Smooth muscle cell (in vitro differentiated cells): ENCODE measurements at regions not wholly inside any gene's neighbourhood (a gene's known extent, or its start where the extent isn't known, plus 50 kb on each side); places are given as distances from the start of the nearest gene placed in this dataset.

Experiments
- DNase-seq: peaks from one replicate; lab custom pipeline; 2025; ENCODE audit not compliant: unreplicated experiment; lab: John Stamatoyannopoulos, UW
- H2AFZ ChIP-seq: fragments of 200-600 bp; sonication (generic); 2 replicates; pipeline ENCODE4 v1.6.0; 2016; ENCODE audit warnings: antibody characterized with exemption, low read depth, mild to moderate bottlenecking
- H3F3A ChIP-seq: fragments of 200-600 bp; sonication (generic); 2 replicates; pipeline ENCODE4 v1.6.0; 2017; ENCODE audit warnings: antibody characterized with exemption, low read depth
- H3K27ac ChIP-seq: fragments of 200-600 bp; sonication (generic); 2 replicates; pipeline ENCODE4 v1.5.1; 2016; ENCODE audit warnings: low read depth, mild to moderate bottlenecking
- H3K27me3 ChIP-seq: fragments of 200-600 bp; sonication (generic); 2 replicates; pipeline ENCODE4 v1.6.1; 2016; ENCODE audit warnings: low read depth, mild to moderate bottlenecking
- H3K36me3 ChIP-seq: fragments of 200-600 bp; sonication (generic); 2 replicates; pipeline ENCODE4 v1.5.1; 2016; ENCODE audit warnings: low read depth
- H3K4me1 ChIP-seq: fragments of 200-600 bp; sonication (generic); 2 replicates; pipeline ENCODE4 v1.5.1; 2016; ENCODE audit warnings: low read depth
- H3K4me2 ChIP-seq: fragments of 200-600 bp; sonication (generic); 2 replicates; pipeline ENCODE4 v1.6.0; 2016; ENCODE audit warnings: mild to moderate bottlenecking
- H3K4me3 ChIP-seq: fragments of 200-600 bp; sonication (generic); 2 replicates; pipeline ENCODE4 v1.5.1; 2016; ENCODE audit warnings: mild to moderate bottlenecking
- H3K79me2 ChIP-seq: fragments of 200-600 bp; sonication (generic); 2 replicates; pipeline ENCODE4 v1.6.0; 2016; ENCODE audit warnings: low read depth, mild to moderate bottlenecking
- H3K9ac ChIP-seq: fragments of 200-600 bp; sonication (generic); 2 replicates; pipeline ENCODE4 v1.6.0; 2016; ENCODE audit warnings: low read depth
- H3K9me3 ChIP-seq: fragments of 200-600 bp; sonication (generic); replicated peaks from 2 replicates; pipeline ENCODE4 v1.5.1; 2016; ENCODE audit warnings: low read depth
- H4K20me1 ChIP-seq: fragments of 200-600 bp; sonication (generic); 2 replicates; pipeline ENCODE4 v1.6.0; 2016; ENCODE audit warnings: low read depth
- WGBS: methylation state at CpG from one replicate; pipeline ENCODE4 v1.1.7; 2016; ENCODE audit warnings: low lambda C conversion rate; 5-methylcytosine and 5-hydroxymethylcytosine counted together
- TF ChIP-seq, protein P1 (sequence below): fragments of 200-600 bp; sonication (generic); IDR thresholded peaks from 2 replicates; pipeline ENCODE4 v1.5.1; 2017; ENCODE audit warnings: borderline replicate concordance, mild to moderate bottlenecking, antibody characterized with exemption; ENCODE audit not compliant: insufficient read depth, poor library complexity, severe bottlenecking

- no peak overlapping the region for H3K4me3 ChIP-seq
- 87% methylated on average over 18 of the region's 18 CpGs for WGBS
- DNase-seq: no peak
Observed at GRCh38 chr2:236912326-236913120, 173.2 kb upstream of the COPS8 start.

DNA sequence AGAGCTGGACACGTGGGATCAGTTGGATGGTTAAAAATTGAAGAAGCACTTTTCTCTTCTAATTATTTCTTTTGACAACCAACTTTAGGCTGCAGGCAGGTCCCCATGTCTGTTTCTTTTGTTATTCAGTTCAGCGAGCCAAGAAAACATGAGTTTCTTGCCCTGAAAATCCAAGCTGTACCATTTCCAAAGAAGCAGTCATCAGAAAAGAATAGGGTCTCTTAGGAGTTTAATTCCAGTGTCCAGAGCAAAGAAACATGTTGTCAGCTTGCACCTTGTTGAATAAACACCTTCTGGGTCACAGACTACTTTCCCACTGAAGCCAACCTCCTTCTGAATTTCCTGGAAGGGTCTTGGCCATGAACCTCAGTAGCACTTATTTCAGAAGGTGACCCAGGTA lies 170.5 kb upstream of the COPS8 start:
- Histone ChIP-seq H3K9ac (no peak overlapping the region), H3K27ac (no peak overlapping the region), H3F3A (peaks cover 9% of the 10 kb centered on the region), H3K27me3 (no peaks in the 10 kb centered on the region), H2AFZ (no peak overlapping the region), H3K36me3 (no peaks in the 10 kb centered on the region), H3K9me3 (no peaks in the 10 kb centered on the region), H3K79me2 (no peaks in the 10 kb centered on the region), H3K4me1 (no peaks in the 10 kb centered on the region), H3K4me2 (no peak overlapping the region), H4K20me1 (no peaks in the 10 kb centered on the region), H3K4me3 (no peak overlapping the region)
- no peak for DNase-seq
- TF ChIP-seq, protein P1, sequence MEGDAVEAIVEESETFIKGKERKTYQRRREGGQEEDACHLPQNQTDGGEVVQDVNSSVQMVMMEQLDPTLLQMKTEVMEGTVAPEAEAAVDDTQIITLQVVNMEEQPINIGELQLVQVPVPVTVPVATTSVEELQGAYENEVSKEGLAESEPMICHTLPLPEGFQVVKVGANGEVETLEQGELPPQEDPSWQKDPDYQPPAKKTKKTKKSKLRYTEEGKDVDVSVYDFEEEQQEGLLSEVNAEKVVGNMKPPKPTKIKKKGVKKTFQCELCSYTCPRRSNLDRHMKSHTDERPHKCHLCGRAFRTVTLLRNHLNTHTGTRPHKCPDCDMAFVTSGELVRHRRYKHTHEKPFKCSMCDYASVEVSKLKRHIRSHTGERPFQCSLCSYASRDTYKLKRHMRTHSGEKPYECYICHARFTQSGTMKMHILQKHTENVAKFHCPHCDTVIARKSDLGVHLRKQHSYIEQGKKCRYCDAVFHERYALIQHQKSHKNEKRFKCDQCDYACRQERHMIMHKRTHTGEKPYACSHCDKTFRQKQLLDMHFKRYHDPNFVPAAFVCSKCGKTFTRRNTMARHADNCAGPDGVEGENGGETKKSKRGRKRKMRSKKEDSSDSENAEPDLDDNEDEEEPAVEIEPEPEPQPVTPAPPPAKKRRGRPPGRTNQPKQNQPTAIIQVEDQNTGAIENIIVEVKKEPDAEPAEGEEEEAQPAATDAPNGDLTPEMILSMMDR: no peak
- WGBS: 91% methylated on average over 2 of the region's 2 CpGs

More at GRCh38 chr2:236912326-236913120, 173.2 kb upstream of the COPS8 start:
- no peak overlapping the region for H2AFZ ChIP-seq
- H3K79me2 ChIP-seq: no peaks in the 10 kb centered on the region
- no peaks in the 10 kb centered on the region for H3K9me3 ChIP-seq
- H3F3A ChIP-seq: peaks cover 6% of the 10 kb centered on the region
- H3K4me1 ChIP-seq: no peaks in the 10 kb centered on the region
- no peak overlapping the region for H3K27ac ChIP-seq
- no peaks in the 10 kb centered on the region for H3K36me3 ChIP-seq
- TF ChIP-seq, protein P1: no peak
- no peaks in the 10 kb centered on the region for H3K27me3 ChIP-seq
- H4K20me1 ChIP-seq: no peaks in the 10 kb centered on the region
- no peak overlapping the region for H3K4me2 ChIP-seq
- H3K9ac ChIP-seq: no peak overlapping the region

DNA sequence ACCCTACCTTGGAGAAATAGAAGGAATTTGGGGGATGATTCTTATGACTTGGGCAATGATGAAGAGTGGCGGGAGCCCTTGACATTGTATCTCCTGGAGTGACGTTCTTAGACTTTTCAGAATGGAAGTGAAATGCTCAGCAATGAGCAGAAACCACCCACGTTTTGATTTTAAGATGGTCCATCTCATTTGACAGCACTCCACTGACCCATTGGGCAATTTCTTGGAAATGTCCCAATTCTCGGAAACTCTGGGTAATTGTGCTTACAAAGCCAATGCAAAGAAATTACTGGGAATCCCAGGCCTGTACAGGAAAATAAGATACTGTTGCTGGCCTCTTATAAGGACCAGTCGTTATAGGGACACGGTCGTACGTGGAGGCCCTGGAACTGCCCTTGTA lies 170.0 kb upstream of the COPS8 start:
- H3K36me3 ChIP-seq: no peaks in the 10 kb centered on the region
- no peak overlapping the region for H3K4me3 ChIP-seq
- H2AFZ ChIP-seq: no peak overlapping the region
- DNase-seq: no peak
- no peaks in the 10 kb centered on the region for H3K4me1 ChIP-seq
- TF ChIP-seq, protein P1: no peak
- H3K79me2 ChIP-seq: no peaks in the 10 kb centered on the region
- peaks cover 9% of the 10 kb centered on the region for H3F3A ChIP-seq
- no peak overlapping the region for H3K27ac ChIP-seq
- no peak overlapping the region for H3K4me2 ChIP-seq
- no peaks in the 10 kb centered on the region for H3K27me3 ChIP-seq
- H3K9ac ChIP-seq: no peak overlapping the region
- 93% methylated on average over 8 of the region's 8 CpGs for WGBS
- H3K9me3 ChIP-seq: no peaks in the 10 kb centered on the region
- H4K20me1 ChIP-seq: no peaks in the 10 kb centered on the region

DNA sequence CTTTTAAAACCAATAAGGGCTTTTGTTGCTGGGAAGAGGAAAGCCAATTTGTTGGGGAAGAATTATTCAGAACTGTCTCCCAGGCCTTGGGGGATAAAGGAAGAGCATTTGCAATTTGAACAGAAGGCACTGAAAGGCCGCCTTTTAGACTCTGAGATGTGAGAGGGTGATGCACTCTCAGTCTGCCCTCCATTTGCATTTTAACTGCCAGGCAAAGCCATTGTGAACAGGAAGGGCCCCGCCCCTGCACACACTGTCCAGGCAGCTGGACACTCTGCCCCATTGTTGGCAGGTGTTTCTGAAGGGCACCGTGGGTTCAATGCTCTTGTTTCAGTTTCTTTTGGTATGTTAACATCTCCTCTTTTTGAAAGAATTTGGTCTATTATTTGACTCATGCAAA lies 169.5 kb upstream of the COPS8 start:
- 92% methylated on average over 3 of the region's 3 CpGs for WGBS
- no peak overlapping the region for H2AFZ ChIP-seq
- no peaks in the 10 kb centered on the region for H3K36me3 ChIP-seq
- no peaks in the 10 kb centered on the region for H3K79me2 ChIP-seq
- TF ChIP-seq, protein P1: no peak
- H3K4me3 ChIP-seq: no peak overlapping the region
- H3K27me3 ChIP-seq: no peaks in the 10 kb centered on the region
- no peaks in the 10 kb centered on the region for H4K20me1 ChIP-seq
- DNase-seq: no peak
- H3K9ac ChIP-seq: no peak overlapping the region
- peaks cover 9% of the 10 kb centered on the region for H3F3A ChIP-seq
- H3K4me2 ChIP-seq: no peak overlapping the region
- no peaks in the 10 kb centered on the region for H3K4me1 ChIP-seq
- no peaks in the 10 kb centered on the region for H3K9me3 ChIP-seq
- no peak overlapping the region for H3K27ac ChIP-seq
